Stimulated activated CD8-positive, alpha-beta memory T cell treated with anti-CD3 and anti-CD28 coated beads, Interleukin-15, amount 100 ng/mL, for 1 hour (primary cell): ENCODE measurements at regions not wholly inside any gene's neighbourhood (a gene's known extent, or its start where the extent isn't known, plus 50 kb on each side); places are given as distances from the start of the nearest gene placed in this dataset.

Source experiments
- DNase-seq: peaks from one replicate; pipeline ENCODE4 v3.0.0-alpha.2; 2020; ENCODE audit warnings: low read depth

DNA sequence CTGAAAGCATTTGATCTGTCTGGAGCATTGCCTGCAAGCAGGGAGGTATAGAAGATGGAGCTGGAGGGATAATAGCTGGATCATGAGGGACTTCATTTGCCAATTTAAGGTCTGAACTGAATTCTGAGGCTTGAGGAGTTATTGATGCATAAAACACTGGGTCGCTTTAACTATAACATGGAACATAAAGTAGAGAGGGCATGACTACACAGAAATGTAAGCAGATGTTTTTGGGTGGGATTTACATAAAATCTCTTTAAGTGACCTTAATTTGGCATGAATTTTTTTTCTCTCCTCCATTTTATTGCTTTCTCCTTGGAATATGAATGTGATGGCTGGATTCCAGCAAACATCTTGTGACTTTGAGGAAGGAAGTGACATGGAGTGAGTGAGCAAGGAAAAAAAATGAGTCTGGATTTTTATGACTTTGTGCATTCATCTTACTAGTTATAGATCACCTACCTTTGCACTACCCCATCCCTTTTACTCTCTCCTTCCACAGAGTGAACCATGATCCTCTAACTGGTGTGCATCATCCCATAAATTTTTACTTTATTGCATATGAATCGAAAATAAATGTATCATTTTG is 356.0 kb downstream of the DUSP6 start:
- DNase-seq: no peak

DNA sequence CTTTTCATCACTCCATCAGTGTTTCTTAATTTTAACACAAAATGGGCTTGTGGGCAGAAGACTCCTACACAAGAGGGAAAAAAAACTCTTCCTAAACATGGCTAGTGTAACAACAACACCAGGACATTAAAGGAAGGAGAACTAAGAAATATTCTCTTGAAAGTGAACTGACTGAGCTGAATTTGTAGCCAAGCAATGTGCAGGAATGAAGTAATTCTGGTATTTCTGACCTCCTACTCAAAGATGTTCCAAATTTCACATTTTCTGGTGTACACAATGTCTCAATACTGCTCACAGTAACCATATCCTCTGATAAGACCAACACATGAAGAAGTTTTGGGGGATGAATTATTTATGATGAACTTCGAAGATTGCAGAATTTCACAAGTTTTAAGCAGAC is 357.3 kb downstream of the DUSP6 start:
- no peak for DNase-seq

DNA sequence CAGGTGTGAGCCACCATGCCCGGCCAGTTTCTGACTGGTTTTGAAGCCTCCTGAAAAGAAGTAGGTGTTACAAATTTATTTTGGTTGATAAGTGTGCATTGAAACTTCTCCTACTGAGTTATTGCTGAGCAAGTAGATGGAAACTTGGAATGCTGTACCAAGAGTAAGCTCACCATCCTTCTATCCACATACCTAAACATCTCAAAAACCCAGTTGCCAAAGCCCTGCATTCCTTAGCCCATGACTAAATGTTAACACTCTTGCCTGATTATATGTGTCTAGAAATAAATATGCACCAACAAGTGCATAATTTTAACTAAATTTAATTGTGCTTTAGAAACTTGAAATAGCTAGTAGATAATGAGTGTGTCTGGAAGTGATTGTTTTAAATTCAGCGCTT is 357.8 kb downstream of the DUSP6 start:
- DNase-seq: no peak

DNA sequence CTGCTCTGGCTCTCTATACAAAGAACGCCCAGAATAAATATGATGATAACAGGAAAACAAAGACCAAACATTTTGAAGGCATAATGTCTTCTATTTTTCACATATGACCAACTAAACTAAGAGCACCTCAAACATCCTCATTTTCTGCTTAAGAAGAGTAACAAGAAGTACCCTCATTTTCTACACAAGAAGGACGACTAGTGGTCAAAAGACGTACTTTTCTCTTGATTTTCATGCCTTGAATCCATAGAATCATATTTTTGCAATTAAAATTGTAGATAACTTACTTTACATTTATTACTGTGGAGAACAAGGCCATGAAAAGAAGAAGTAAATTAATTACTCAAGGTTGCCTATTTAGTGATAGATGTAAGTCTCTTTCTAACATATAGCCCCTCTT is 358.6 kb downstream of the DUSP6 start:
- no peak for DNase-seq

DNA sequence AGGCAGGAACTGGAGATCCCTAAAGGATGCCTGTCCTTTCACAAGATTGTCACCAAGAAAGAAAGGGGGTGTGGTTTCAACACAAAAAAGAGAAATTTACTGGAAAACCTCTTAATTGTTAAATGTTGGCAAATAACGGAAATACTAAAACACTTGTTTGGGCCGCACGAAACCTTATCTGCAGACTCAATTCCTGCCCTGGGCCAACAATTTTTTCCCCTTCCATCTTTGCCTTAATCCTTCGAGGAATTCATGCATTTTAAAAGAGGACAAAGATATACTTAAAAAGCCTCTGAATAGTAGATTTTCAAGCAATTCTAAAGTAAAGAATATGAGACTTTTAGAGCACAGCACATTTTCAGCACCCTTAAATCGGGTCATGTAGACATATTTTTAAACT is 366.2 kb downstream of the DUSP6 start:
- no peak for DNase-seq

DNA sequence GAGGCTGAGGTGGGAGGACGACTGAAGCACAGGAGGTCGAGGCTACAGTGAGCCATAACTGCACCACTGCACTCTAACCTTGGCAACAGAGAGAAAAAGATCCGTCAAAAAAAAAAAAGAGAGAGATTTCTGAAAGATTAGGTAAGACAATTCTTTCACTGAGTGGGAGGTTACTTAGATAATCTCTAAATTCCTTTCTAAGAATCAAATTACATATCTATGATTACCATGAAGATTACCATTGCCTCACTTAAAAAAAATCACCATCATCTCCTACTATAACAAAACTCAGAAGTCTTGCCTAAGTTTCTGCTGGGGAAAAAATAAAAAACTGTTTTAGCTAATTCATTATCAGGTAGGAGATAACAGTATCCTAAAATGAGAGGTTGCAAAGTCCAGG is 366.7 kb downstream of the DUSP6 start:
- no peak for DNase-seq

DNA sequence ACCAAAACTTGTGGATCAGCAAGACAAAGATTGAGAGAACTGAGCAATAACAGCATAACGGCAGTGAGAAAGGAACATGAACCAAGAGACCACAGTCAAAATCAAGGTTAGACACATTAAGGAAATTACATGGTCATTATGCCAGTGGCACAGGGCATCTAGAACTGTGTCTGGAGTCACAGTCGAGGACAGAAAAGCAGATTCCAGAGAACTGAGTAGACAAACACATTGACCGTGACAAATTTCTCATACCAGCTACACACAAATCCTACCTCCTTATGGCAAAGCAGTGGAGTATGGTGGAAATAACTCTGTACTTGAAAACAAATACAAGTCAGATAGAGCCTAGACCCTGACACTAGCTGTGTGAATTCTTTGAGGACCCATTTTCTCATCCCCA is 367.3 kb downstream of the DUSP6 start:
- DNase-seq: no peak

DNA sequence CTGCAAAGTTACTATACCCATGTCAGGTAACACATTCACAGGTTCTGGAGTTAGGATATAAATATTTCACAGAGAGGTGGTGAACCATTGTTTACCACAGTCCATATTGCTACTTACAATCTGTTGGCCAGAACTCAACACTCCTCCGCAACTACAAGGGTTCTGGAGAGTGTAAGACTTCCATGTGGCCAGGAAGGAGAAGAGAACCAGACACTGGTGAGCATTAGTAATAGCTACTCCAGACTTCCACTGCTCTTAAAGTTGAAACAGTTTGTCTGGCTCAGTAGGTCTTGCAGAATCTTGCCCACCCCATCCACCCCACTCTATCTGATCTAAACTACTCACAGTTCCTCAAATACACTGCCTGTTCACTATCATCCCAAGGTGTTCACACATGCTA is 369.6 kb downstream of the DUSP6 start:
- no peak for DNase-seq

DNA sequence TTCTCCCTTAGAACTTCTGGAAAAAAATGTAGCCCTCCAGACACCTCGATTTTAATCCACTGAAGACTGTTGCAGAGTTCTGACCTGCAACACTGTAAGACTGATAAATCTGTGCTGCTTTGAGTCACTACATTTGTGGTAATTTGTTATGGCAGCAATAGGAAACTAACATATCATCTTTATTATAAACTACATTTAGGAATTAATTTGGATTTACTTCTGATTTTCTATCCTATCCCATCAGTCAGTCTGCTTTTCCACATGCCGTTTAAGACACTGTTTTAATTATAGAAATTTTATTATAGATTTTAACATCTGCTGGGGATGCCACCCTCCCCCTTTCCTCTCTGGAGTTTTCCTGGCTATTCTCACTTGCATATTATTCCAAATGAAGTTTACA is 375.2 kb downstream of the DUSP6 start:
- no peak for DNase-seq

DNA sequence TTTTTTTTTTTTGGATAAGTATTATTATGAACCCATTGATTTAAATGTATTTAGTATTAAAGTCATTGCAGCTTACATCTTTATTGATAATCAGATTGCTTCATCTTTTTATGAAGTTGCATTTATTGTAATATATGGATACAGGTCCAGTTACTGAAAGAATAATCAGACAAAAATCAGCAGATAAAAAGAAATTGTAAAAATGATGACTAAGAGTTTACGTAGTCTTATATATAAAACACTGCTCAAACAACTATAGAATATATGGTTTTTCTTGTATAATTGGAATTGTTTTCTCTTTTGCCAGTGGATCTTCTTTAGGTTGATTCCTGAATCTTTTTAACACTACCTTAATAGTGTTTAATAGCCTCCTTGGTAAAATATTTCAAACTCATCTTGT is 378.3 kb downstream of the DUSP6 start:
- DNase-seq: no peak

DNA sequence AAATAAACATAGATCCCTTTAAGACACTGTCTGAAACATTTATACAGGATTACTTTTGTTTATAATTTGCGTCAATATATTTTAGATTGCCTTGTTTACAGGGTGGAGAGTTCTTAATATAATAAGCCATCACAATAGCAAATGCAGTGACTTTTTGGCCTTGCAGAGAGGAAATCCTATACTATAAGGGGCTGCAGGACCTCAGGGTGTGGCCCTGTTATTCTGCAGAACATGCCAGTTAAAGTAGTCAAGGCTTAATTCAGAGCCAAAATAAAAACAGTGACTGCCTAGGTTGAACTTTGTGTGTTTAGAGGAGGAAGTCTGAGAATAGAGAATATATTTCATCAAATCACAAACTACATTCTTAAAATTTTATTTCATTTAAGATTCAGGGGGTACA is 381.6 kb downstream of the DUSP6 start:
- no peak for DNase-seq

DNA sequence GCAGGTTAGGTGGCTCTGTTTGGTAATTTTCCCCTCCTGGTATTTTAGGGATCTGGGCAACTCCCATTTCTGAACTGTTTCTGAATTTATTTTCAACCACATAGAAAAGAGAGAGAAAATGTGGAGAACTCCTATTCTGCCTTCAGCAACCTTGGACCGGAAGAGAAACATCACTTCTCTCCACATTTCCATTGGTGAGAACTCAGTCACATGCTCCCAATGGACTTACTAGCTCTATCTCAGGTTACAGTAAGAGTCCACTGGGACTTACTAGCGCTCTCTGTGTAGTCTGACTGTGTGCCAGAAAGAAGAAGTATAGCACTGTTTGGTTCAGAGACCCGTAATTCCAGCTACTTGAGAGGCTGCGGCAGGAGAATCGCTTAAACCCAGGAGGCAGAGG is 383.2 kb downstream of the DUSP6 start:
- no peak for DNase-seq

DNA sequence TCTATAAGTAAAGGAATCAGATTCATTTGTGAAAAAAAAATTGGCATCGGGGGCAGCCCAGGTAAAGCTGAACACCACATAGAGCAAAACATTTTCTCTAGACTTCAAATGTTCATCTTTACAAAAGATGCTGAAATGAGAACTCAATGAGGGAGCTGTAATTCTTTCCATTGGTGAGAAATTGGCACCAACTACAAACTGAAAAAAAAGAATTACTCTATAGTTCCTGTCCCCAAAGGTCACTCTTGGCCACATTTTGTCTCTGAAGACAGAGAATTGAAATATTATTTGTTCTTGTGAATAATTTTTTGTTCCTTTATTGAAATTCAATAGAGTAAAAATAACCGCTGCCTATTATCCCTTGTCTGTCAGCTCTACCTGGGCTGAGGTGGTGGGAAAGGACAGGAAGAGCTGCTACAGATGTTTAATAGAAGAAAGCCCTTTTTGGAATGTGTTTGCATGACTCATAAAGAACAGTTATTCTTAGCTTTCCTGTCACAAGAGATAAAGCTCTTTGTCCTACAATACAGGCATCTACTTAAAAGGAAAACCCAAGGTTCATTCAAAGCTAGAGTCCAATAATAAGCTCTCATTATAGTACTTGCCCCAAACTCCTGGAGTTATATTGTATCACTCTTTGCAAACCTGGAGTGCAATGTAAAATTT is 380.1 kb upstream of the KITLG start:
- no peak for DNase-seq

DNA sequence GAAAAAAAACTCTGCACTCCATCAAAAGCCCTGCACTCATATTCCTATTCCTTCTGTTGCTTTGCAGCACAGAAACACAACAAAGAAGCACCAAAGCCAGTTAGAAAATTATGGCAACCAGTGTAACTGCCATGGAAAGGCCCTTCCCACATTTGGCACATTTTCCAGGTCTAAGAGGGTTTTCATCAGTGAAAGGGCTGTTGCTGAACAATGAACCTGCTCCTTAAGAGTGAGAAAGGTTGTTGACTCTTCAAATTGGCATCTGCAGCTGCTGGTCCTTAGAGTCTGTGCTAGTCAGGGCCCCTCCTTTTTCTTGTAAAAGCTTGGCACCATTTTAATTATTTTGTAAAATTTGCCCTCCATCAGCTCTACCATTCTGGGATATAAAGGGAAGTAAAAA is 378.7 kb upstream of the KITLG start:
- DNase-seq: no peak

DNA sequence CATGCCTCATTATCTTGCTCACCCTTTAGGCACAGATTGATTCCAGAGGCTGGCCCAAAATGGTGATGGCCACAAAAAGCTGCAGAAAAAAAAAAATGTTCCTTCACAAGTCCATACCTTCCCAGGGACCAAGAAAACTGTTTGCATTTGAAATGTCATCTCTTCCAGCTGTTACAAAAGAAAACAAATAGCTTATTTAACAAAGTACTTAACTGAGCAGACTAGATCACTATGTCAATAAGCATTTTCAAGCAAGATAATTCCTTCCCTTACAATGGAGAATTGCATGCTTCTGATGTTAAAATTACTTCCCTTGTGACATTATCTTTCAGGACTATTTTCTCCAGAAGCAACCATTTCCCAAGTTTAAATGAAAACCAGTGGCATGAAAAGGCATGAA is 377.9 kb upstream of the KITLG start:
- DNase-seq: no peak

DNA sequence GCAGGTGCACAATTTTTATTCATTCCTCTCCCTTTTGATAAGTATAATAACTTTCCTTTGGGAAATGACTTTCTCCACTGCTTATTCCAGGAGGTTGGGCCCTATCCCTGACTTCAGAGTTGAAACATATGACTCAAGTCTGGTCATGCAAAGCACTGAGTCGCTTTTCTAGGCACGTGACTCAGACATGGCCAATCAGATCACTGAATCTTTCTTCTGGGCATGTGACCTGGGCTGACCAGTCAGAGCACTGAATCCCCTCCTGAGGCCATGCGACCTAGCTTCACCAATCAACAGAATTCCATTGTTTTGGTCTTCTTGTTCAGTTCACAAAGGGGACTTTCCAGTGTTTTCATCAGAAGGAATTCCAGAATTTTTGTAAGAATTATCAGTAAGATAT is 377.1 kb upstream of the KITLG start:
- DNase-seq: no peak

DNA sequence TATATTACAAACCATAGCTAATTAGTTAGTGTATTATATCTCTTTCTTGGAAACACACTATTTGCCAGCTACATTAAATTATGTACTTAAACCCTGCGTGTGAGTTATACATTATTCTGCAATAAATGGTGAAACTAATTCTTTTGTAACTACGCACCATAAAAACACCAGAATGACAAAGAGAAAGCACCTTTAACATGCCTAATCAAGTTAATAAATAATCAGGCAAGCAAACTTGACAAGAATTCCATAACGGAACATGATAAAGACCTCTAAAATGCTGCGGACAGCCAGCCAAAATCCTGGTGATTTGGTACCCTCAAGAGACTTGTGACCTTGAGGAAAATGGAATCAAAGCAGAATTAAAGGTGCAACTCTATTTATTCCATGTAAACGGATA is 375.3 kb upstream of the KITLG start:
- no peak for DNase-seq

DNA sequence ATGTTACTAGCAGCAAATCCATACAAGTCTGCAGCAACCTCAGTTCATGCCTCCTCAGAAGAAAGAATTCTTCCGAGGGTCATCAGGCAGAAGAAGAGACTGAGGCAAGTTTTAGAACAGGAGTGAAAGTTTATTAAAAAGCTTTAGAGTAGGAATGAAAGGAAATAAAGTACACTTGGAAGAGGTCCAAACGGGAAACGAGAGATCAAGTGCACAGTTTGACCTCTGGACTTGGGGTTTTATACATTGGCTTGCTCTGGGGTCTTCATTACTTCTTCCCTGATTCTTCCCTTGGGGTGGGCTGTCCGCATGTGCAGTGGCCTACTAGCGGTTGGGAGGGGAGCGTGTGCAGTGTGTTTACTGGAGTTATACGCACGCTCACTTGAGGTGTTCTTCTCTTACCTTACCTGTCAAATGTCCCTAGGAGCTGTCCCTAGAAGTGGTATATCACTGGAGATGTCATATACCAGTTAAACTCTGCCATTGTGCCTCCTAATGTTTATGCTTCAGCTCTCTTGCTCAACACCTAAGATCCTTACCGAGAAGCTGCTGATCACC is 372.8 kb upstream of the KITLG start:
- no peak for DNase-seq

DNA sequence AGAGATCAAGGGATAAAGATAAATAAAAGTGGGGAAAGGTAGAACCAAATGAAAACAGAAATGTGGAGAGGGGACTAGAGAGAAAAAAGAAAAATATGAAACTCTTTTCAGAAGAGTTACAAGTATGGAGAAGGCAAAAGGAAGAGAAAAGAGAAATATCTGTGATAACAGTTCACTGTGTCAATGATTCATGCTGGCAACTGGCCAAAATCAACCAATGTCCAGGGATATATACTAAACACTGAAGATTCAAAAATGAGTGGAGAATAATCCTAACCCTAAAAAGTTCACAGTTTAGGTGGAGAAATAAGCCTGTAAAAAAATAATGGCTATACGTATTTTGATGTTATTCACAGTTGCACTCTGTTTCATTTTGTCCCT is 372.3 kb upstream of the KITLG start:
- DNase-seq: no peak

DNA sequence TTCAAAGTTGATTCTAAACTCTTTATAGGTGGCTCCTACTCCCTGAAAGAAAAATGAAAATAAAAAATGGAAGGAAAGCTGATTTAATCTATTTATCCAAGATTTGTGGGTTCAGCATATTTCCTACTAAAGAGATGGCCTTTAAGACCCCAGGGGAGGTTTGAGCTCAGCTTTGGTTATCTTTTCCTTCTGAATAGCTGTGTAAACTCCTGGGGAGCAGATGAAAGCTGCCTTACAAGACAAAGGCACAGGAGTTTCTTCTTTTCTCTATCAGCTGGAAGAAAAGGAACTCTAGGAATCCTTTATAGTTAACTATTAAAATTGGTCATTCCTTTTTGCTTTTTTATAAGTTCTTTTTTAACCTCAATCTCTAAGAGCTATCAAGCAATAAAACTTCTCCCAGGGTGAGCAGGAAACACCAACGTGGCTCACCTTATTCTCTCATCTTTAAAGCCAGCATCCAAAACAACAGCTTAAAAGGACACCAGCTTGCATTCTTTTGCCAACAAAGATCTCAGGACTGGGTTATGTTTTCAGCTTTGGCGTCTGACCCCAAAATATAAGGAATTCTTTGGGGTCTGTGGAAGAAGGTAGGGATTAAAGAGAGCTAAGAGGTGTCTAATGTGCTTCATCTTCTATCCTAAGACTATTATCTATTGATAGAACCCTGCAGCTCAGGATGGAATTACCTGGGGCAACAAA is 371.7 kb upstream of the KITLG start:
- no peak for DNase-seq

DNA sequence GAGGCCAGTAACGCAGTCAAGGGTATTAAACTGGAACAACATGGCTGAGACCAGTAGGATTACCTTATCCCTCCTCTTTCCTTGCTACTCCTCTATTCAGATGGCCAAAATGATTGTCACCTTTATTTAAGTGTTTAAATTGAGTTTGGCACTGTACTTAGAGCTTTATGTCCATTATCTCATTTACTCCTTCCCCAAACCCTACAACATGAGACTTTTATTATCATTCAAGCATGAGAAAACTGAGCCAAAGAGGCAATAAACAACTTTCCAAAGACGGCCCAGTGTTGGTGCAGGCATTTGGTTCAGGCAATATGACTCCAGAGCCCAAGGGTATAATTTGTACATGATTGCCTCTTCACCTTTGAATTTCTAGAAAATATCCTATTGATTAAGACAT is 370.9 kb upstream of the KITLG start:
- DNase-seq: no peak

DNA sequence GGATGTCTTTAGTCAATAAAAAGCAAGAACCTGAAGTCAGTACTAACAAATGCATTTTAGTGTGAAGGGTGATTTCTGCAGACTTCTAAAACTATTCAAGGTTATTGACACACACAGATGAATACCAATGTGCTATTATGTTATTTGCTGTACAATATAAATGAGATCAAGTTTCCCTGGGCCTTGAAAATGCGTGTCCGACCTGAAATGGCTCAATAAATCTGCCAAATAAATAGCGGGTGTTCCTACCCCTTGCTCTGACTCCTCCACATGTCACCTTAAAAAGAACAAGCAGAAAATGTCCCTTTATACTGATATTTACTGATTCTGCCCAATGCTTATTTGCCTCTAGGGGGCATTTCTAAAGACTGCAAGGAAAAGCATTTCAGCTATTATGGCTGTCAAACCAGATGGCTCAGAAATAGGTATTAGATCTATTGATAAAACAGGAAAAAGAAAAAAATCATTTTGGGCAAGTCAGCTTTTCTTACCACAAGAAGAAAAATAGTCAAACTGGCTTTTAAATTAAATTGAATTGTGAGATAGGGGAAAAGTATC is 367.3 kb upstream of the KITLG start:
- DNase-seq: no peak

DNA sequence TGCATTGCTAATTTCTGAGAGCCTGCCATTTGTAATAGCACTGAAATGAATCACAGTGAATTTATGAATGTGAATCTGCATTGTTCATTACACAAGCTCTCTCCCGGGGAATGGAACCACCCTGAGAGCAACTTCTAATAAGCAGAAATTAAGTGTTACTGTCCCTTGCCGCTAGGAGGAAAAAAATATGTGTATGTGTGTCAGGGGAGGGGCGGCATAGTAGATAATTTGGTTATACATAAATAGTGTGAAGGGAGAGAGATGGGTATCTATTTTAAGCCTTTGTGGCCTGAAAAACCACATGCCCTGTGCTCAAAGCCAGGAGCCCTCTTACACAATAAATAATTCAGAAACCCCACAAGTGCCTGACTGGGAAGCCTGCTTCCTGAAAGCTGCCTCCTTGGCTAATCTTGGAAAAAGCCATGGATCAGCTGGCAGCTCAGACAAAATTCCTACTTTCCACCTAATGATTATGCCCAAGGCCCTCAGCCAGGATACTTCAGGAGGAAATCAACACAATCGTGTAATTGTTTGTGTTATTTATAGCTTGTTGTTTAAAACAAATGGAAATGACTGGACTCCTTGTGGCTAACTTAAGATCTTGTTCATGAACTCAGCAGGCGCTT is 366.2 kb upstream of the KITLG start:
- no peak for DNase-seq
